K562 (cell line): ENCODE measurements at regions not wholly inside any gene's neighbourhood (a gene's known extent, or its start where the extent isn't known, plus 50 kb on each side); places are given as distances from the start of the nearest gene placed in this dataset.

Source experiments
- ATAC-seq: fragments of 200-7000 bp; cut with Tn5 transposase; 3 replicates; pipeline ENCODE4 v1.9.1; 2020; ENCODE audit warnings: moderate library complexity
- BruUV-seq: library from RNA; stranded (reverse); fragments of 400-500 nt; replicated peaks from 2 replicates; lab custom pipeline; 2021; lab: Mats Ljungman, UMichigan
- CTCF ChIA-PET: fragments of 300-600 bp; formaldehyde crosslinking; extraction: SDS; loops from one replicate; lab custom pipeline; 2021; ENCODE audit warnings: low intra/inter-chr PET ratio; lab: Yijun Ruan, JAX
- POLR2A ChIA-PET: fragments of 300-600, 350-650 bp; sonication (Branson Sonifier 250); formaldehyde crosslinking; extraction: SDS; loops from one replicate; lab custom pipeline; 2021; ENCODE audit warnings: antibody characterized with exemption, inconsistent platforms; lab: Yijun Ruan, JAX
- DNase-seq, 4 experiments: peaks; one replicate each; pipeline versions ENCODE4 v3.0.0 to v3.0.0-alpha.2; 2011 to 2018; ENCODE audit warnings: low spot score in 3 of 4, mixed read lengths in 3 of 4; ENCODE audit errors: extremely low read depth in 1 of 4
- FAIRE-seq: peaks from 2 replicates; lab custom pipeline; 2011; peaks lifted over from hg19 to GRCh38; lab: Jason Lieb, UNC
- H2AFZ ChIP-seq: 2 replicates; pipeline ENCODE4 v1.6.0; 2011; ENCODE audit warnings: low read depth, low read length, control low read depth, inconsistent platforms
- H3K27ac ChIP-seq: fragments of 200-600 bp; 3 replicates; pipeline ENCODE4 v1.8.0; 2011; ENCODE audit warnings: low read depth, mild to moderate bottlenecking, control low read depth, inconsistent platforms, low read length, moderate library complexity, mixed read lengths; ENCODE audit errors: extremely low read depth
- H3K27me3 ChIP-seq, 2 experiments: fragments of 300-600 bp in 1 of 2; 2 replicates in 1 of 2; 3 replicates in 1 of 2; pipeline versions ENCODE4 v1.6.0 to v1.8.0; 2011; ENCODE audit warnings: inconsistent platforms in 2 of 2, low read length in 2 of 2, mild to moderate bottlenecking in 1 of 2, mixed read lengths in 1 of 2, moderate library complexity in 1 of 2; ENCODE audit not compliant: control insufficient read depth in 2 of 2, insufficient read depth in 2 of 2
- H3K36me3 ChIP-seq: fragments of 300-600 bp; 3 replicates; pipeline ENCODE4 v1.8.0; 2011; ENCODE audit warnings: mild to moderate bottlenecking, low read length, inconsistent platforms; ENCODE audit not compliant: control insufficient read depth, insufficient read depth
- H3K4me1 ChIP-seq, 2 experiments: fragments of 200-600 bp in 1 of 2; replicated peaks in 1 of 2; 2 replicates in 1 of 2; 3 replicates in 1 of 2; pipeline versions ENCODE4 v1.5.1 to v1.8.0; 2011; ENCODE audit warnings: inconsistent platforms in 2 of 2, low read length in 2 of 2, mild to moderate bottlenecking in 1 of 2, mixed read lengths in 1 of 2, moderate library complexity in 1 of 2; ENCODE audit not compliant: control insufficient read depth in 2 of 2, insufficient read depth in 2 of 2
- H3K4me2 ChIP-seq: 2 replicates; pipeline ENCODE4 v1.6.1; 2011; ENCODE audit warnings: low read length, control low read depth, inconsistent platforms, mixed read lengths; ENCODE audit not compliant: insufficient read depth
- H3K4me3 ChIP-seq: fragments of 200-600 bp; sonication (generic), shearing (Covaris generic); 2 replicates; pipeline ENCODE4 v1.5.1; 2016; ENCODE audit warnings: control low read depth, inconsistent platforms
- H3K79me2 ChIP-seq: fragments of 200-600 bp; 3 replicates; pipeline ENCODE4 v1.8.0; 2011; ENCODE audit warnings: low read length, inconsistent platforms; ENCODE audit not compliant: control insufficient read depth, insufficient read depth
- H3K9ac ChIP-seq, 2 experiments: 2 replicates each; pipeline versions ENCODE4 v1.6.0 to v1.6.1; 2011; ENCODE audit warnings: low read depth in 2 of 2, low read length in 2 of 2, control low read depth in 1 of 2, inconsistent platforms in 1 of 2, mild to moderate bottlenecking in 1 of 2, mixed read lengths in 1 of 2; ENCODE audit not compliant: insufficient read depth in 1 of 2
- H3K9me1 ChIP-seq: one replicate; pipeline ENCODE4 v1.6.0; 2011; ENCODE audit warnings: inconsistent platforms, mild to moderate bottlenecking, low read length, moderate library complexity; ENCODE audit not compliant: control insufficient read depth, insufficient read depth
- H3K9me3 ChIP-seq: replicated peaks from 2 replicates; pipeline ENCODE4 v1.5.1; 2011; ENCODE audit warnings: low read depth, low read length, inconsistent platforms; ENCODE audit not compliant: control insufficient read depth, insufficient read depth
- H4K20me1 ChIP-seq: replicated peaks from 2 replicates; pipeline ENCODE4 v1.6.1; 2011; ENCODE audit warnings: low read length, inconsistent platforms, mixed read lengths; ENCODE audit not compliant: control insufficient read depth, insufficient read depth
- JUN ChIP-seq, 2 experiments: sonication (generic) in 1 of 2; formaldehyde crosslinking in 1 of 2; IDR thresholded peaks; 2 replicates each; pipeline versions ENCODE4 v1.6.1 to v1.8.0; 2012 to 2022; ENCODE audit warnings: borderline replicate concordance in 2 of 2, mild to moderate bottlenecking in 2 of 2, improper control_type of control experiment in 1 of 2, low read depth in 1 of 2, low read length in 1 of 2, missing genetic modification reagents in 1 of 2
- LCOR ChIP-seq: sonication (generic); formaldehyde crosslinking; IDR thresholded peaks from 2 replicates; pipeline ENCODE4 v1.8.0; 2022; ENCODE audit warnings: mild to moderate bottlenecking, missing genetic modification reagents
- MCM7 ChIP-seq, 2 experiments: fragments of 450-650 bp; IDR thresholded peaks; 2 replicates each; pipeline ENCODE4 v1.6.1; 2016 to 2018
- ZNF518B ChIP-seq: fragments of 250-450 bp; sonication (Bioruptor Pico); IDR thresholded peaks from 2 replicates; pipeline ENCODE4 v1.5.0; 2021; ENCODE audit warnings: mild to moderate bottlenecking, moderate library complexity
- ZZZ3 ChIP-seq: fragments of 450-650 bp; IDR thresholded peaks from 2 replicates; pipeline ENCODE4 v1.6.1; 2016; ENCODE audit warnings: antibody characterized with exemption, mild to moderate bottlenecking, moderate library complexity
- WGBS: fragments of 100-300 bp; shearing (Covaris generic); methylation state at CpG from one replicate; pipeline ENCODE4 v1.1.6; 2016; ENCODE audit warnings: low coverage, mixed read lengths; ENCODE audit not compliant: insufficient coverage; ENCODE audit errors: missing lambda C conversion rate; 5-methylcytosine and 5-hydroxymethylcytosine counted together
- in situ Hi-C: fragments of 300-500 bp; cut with MboI; formaldehyde crosslinking; loops from 4 replicates; pipeline ENCODE4 v1.15.0; 2018; ENCODE audit warnings: inconsistent platforms, mixed read lengths
- intact Hi-C: fragments of 100-400 bp; cut with micrococcal nuclease; formaldehyde crosslinking; loops from 2 replicates; pipeline ENCODE4 v1.14.2; 2022
- TF ChIP-seq, protein P1 (sequence below), 2 experiments: fragments of 450-650 bp in 1 of 2; sonication (generic) in 1 of 2; formaldehyde crosslinking in 1 of 2; IDR thresholded peaks; 2 replicates each; pipeline versions ENCODE4 v1.7.1 to v1.9.0; 2016 to 2022; ENCODE audit warnings: inconsistent platforms in 1 of 2, mild to moderate bottlenecking in 1 of 2, missing genetic modification reagents in 1 of 2

- TF ChIP-seq JUN (IDR thresholded peaks at IDR 0.05; ENCODE audit: borderline replicate concordance, low read depth, low read length), result no peak
- no peak for TF ChIP-seq JUN (CRISPR knock-in tag; IDR thresholded peaks at IDR 0.05; ENCODE audit: borderline replicate concordance)
Measured at GRCh38 chr13:58882516-58882915, 1251.0 kb downstream of the PCDH17 start (continued).

DNA sequence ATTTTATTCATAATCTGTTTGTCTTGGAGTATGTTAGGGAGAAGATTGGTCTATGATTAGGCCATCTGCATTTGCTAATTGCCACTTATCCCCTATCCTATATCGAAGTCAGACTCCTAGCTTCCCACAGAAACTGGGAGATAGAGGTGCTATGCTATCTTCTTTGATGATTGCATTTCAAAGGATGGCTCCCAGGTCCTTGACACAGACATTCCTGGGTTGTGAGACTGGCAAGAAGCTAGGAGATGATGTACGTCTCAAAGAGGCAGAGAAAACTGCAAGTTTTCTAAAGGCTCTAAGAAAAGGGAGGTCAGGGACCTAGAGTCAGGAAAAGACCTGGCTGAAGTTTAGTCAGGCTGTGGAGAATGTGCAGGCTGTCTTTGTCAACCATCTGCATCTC, 1251.9 kb downstream of the PCDH17 start:
- no TSS peak for BruUV-seq
- Histone ChIP-seq H3K9ac (no peak overlapping the region), H3K4me2 (no peak overlapping the region), H3K9me1 (no peaks in the 10 kb centered on the region), H3K27me3 (no peaks in the 10 kb centered on the region), H3K4me3 (no peak overlapping the region), H3K27ac (no peak overlapping the region), H3K9me3 (no peaks in the 10 kb centered on the region), H4K20me1 (no peaks in the 10 kb centered on the region), H3K79me2 (no peaks in the 10 kb centered on the region), H2AFZ (no peak overlapping the region), H3K36me3 (no peaks in the 10 kb centered on the region), H3K4me1 (no peaks in the 10 kb centered on the region)
- DNase-seq (no peak), FAIRE-seq (no peak), ATAC-seq (no peak)
- POLR2A ChIA-PET, result no interaction called here
- in situ Hi-C loops, result no loop called here
- CTCF ChIA-PET, result no interaction called here
- 8% methylated on average over 2 of the region's 2 CpGs for WGBS
- intact Hi-C loops, result no loop called here
- TF ChIP-seq MCM7 (IDR thresholded peaks at IDR 0.05), result no peak
- no peak for TF ChIP-seq LCOR
- no peak for TF ChIP-seq ZZZ3
- TF ChIP-seq ZNF518B (CRISPR knock-in tag), result no peak
- TF ChIP-seq, protein P1, sequence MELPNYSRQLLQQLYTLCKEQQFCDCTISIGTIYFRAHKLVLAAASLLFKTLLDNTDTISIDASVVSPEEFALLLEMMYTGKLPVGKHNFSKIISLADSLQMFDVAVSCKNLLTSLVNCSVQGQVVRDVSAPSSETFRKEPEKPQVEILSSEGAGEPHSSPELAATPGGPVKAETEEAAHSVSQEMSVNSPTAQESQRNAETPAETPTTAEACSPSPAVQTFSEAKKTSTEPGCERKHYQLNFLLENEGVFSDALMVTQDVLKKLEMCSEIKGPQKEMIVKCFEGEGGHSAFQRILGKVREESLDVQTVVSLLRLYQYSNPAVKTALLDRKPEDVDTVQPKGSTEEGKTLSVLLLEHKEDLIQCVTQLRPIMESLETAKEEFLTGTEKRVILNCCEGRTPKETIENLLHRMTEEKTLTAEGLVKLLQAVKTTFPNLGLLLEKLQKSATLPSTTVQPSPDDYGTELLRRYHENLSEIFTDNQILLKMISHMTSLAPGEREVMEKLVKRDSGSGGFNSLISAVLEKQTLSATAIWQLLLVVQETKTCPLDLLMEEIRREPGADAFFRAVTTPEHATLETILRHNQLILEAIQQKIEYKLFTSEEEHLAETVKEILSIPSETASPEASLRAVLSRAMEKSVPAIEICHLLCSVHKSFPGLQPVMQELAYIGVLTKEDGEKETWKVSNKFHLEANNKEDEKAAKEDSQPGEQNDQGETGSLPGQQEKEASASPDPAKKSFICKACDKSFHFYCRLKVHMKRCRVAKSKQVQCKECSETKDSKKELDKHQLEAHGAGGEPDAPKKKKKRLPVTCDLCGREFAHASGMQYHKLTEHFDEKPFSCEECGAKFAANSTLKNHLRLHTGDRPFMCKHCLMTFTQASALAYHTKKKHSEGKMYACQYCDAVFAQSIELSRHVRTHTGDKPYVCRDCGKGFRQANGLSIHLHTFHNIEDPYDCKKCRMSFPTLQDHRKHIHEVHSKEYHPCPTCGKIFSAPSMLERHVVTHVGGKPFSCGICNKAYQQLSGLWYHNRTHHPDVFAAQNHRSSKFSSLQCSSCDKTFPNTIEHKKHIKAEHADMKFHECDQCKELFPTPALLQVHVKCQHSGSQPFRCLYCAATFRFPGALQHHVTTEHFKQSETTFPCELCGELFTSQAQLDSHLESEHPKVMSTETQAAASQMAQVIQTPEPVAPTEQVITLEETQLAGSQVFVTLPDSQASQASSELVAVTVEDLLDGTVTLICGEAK (IDR thresholded peaks at IDR 0.05), result no peak
- TF ChIP-seq, protein P1 (CRISPR knock-in tag; IDR thresholded peaks at IDR 0.05), result no peak
